ENCODE measurements at regions not wholly inside any gene's neighbourhood (a gene's known extent, or its start where the extent isn't known, plus 50 kb on each side); places are given as distances from the start of the nearest gene placed in this dataset.

DNA sequence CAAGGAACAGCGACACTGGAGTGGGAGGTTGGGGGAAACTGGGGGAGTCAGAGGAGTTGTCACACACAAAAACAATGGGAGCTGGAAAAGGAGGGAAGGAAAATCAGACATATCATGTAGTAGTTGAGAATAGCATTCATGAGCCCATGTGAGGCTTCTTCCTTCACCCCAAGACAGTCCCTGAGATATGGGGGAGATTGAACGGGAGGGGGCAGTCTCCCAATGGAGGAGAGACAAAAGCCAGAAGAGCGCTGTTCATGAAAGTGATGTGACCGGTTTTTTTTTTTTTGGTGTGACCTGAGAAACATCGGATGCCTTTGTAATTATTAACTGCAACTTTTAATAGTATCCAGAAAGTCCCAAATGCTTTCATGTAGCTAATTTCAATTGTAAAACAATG, 631.8 kb upstream of the KLF12 start:
- no peaks in the 10 kb centered on the region for H3K36me3 ChIP-seq
- no peak overlapping the region for H3K27ac ChIP-seq
- TF ChIP-seq, protein P1, sequence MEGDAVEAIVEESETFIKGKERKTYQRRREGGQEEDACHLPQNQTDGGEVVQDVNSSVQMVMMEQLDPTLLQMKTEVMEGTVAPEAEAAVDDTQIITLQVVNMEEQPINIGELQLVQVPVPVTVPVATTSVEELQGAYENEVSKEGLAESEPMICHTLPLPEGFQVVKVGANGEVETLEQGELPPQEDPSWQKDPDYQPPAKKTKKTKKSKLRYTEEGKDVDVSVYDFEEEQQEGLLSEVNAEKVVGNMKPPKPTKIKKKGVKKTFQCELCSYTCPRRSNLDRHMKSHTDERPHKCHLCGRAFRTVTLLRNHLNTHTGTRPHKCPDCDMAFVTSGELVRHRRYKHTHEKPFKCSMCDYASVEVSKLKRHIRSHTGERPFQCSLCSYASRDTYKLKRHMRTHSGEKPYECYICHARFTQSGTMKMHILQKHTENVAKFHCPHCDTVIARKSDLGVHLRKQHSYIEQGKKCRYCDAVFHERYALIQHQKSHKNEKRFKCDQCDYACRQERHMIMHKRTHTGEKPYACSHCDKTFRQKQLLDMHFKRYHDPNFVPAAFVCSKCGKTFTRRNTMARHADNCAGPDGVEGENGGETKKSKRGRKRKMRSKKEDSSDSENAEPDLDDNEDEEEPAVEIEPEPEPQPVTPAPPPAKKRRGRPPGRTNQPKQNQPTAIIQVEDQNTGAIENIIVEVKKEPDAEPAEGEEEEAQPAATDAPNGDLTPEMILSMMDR (IDR thresholded peaks at IDR 0.05; ENCODE audit: low read depth, low read length), result no peak
- H3K9me3 ChIP-seq (ENCODE audit: severe bottlenecking), result no peaks in the 10 kb centered on the region
- H3K27me3 ChIP-seq (ENCODE audit: insufficient read depth, low read depth, severe bottlenecking), result no peaks in the 10 kb centered on the region
- H3K4me3 ChIP-seq (ENCODE audit: low read depth, low read length), result no peak overlapping the region
- DNase-seq, result no peak

DNA sequence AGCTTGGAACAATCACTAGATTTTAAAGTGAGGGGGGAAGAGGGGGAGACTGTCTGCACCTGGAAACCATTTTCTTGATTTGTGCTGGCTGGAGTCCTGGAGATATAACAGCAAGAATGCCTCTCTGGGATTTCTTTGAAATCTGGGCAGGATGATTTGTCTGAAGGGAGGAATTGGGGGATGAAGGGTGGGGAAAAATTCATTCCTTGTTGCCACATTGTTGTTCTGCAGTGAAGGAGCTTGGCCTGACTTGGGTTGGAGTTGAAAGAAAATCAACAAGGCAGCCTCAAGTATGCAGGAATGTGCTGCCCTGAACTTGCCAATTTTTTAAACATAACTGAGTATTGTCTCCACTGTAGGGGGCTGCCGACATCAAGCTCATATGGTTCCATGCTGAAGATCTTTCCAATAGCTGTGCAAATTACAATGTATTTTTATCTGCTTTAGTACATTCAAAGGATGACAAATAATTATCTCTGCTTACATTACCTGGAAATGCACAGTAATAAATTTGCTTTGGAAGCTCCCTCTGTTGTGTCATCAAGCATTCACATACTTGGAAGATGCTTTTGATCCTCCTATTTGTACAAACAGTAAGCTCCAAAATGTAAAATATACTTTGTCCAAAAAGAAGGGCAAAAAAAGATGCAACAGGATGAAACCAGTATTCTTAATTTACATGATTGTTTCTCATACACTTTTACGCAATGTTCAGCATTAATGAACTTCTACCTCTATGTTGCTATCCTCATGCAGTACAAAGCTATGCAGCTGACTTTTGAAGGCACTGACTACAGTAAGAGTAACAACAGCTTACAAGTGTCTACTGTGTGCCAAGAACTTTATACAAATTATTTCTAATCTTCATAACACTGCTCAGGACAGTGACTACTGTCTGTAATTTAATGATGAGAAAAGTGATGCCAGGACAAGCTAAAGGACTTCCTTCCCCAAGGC, 627.9 kb upstream of the KLF12 start:
- no peaks in the 10 kb centered on the region for H3K9me3 ChIP-seq (ENCODE audit: severe bottlenecking)
- H3K27ac ChIP-seq, result no peak overlapping the region
- no peaks in the 10 kb centered on the region for H3K36me3 ChIP-seq
- no peaks in the 10 kb centered on the region for H3K27me3 ChIP-seq (ENCODE audit: insufficient read depth, low read depth, severe bottlenecking)
- TF ChIP-seq, protein P1 (IDR thresholded peaks at IDR 0.05; ENCODE audit: low read depth, low read length), result no peak
- H3K4me3 ChIP-seq (ENCODE audit: low read depth, low read length), result no peak overlapping the region
- no peak for DNase-seq

- DNase-seq, result no peak
- Histone ChIP-seq H3K4me3 (ENCODE audit: low read depth, low read length) (no peak overlapping the region), H3K27ac (no peak overlapping the region), H3K27me3 (ENCODE audit: insufficient read depth, low read depth, severe bottlenecking) (no peaks in the 10 kb centered on the region), H3K9me3 (ENCODE audit: severe bottlenecking) (no peaks in the 10 kb centered on the region), H3K36me3 (no peaks in the 10 kb centered on the region)
- TF ChIP-seq, protein P1 (IDR thresholded peaks at IDR 0.05; ENCODE audit: low read depth, low read length), result no peak
Observed at GRCh38 chr13:74758188-74758587, 624.0 kb upstream of the KLF12 start.

- Histone ChIP-seq H3K27me3 (ENCODE audit: insufficient read depth, low read depth, severe bottlenecking) (no peaks in the 10 kb centered on the region), H3K4me3 (ENCODE audit: low read depth, low read length) (no peak overlapping the region)
Observed at GRCh38 chr13:74755065-74755464, 620.9 kb upstream of the KLF12 start.

GRCh38 chr13:74751739-74752138, 617.5 kb upstream of the KLF12 start:
- no peaks in the 10 kb centered on the region for H3K36me3 ChIP-seq
- H3K4me3 ChIP-seq (ENCODE audit: low read depth, low read length), result no peak overlapping the region
- H3K27me3 ChIP-seq (ENCODE audit: insufficient read depth, low read depth, severe bottlenecking), result no peaks in the 10 kb centered on the region
- TF ChIP-seq, protein P1 (IDR thresholded peaks at IDR 0.05; ENCODE audit: low read depth, low read length), result no peak
- no peaks in the 10 kb centered on the region for H3K9me3 ChIP-seq (ENCODE audit: severe bottlenecking)
- peak; percentile 20 for DNase-seq
- H3K27ac ChIP-seq, result no peak overlapping the region

More at GRCh38 chr13:74755065-74755464, 620.9 kb upstream of the KLF12 start:
- H3K9me3 ChIP-seq (ENCODE audit: severe bottlenecking), result no peaks in the 10 kb centered on the region
- no peak for DNase-seq
- TF ChIP-seq, protein P1 (IDR thresholded peaks at IDR 0.05; ENCODE audit: low read depth, low read length), result no peak
- H3K27ac ChIP-seq, result no peak overlapping the region
- no peaks in the 10 kb centered on the region for H3K36me3 ChIP-seq

Measured in WERI-Rb-1 (cell line).